Activated CD8-positive, alpha-beta memory T cell treated with anti-CD3 and anti-CD28 coated beads, Interleukin-2, amount 50 U/mL, for 48 hours (primary cell): ENCODE measurements at regions not wholly inside any gene's neighbourhood (a gene's known extent, or its start where the extent isn't known, plus 50 kb on each side); places are given as distances from the start of the nearest gene placed in this dataset.

ENCODE experiments used
- DNase-seq: peaks from one replicate; pipeline ENCODE4 v3.0.0-alpha.2; 2020

- DNase-seq: no peak
Measured at GRCh38 chr20:62545901-62546525, 70.2 kb upstream of the GATA5 start.

- no peak for DNase-seq
Measured at GRCh38 chr20:62546606-62547005, 70.8 kb upstream of the GATA5 start.

- no peak for DNase-seq
Measured at GRCh38 chr20:62547364-62547763, 71.6 kb upstream of the GATA5 start.

- DNase-seq: no peak
Measured at GRCh38 chr20:62548471-62548870, 72.7 kb upstream of the GATA5 start.

- no peak for DNase-seq
Measured at GRCh38 chr20:62549029-62549428, 73.2 kb upstream of the GATA5 start.

- DNase-seq: no peak
Measured at GRCh38 chr20:62549499-62550086, 73.8 kb upstream of the GATA5 start.

- DNase-seq: no peak
Measured at GRCh38 chr20:62550087-62550632, 74.4 kb upstream of the GATA5 start.

GRCh38 chr20:62551407-62552323, 75.9 kb upstream of the GATA5 start:
- DNase-seq: no peak

- DNase-seq: no peak
Measured at GRCh38 chr20:62552613-62553012, 76.8 kb upstream of the GATA5 start.

- no peak for DNase-seq
Measured at GRCh38 chr20:62553136-62553837, 77.5 kb upstream of the GATA5 start.

- no peak for DNase-seq
Measured at GRCh38 chr20:62553838-62554161, 78.0 kb upstream of the GATA5 start.

- no peak for DNase-seq
Measured at GRCh38 chr20:62554214-62554897, 78.6 kb upstream of the GATA5 start.

- no peak for DNase-seq
Measured at GRCh38 chr20:62554898-62555641, 79.3 kb upstream of the GATA5 start.

GRCh38 chr20:62555642-62556420, 80.0 kb upstream of the GATA5 start:
- no peak for DNase-seq

GRCh38 chr20:62557462-62557861, 81.7 kb upstream of the GATA5 start:
- no peak for DNase-seq

GRCh38 chr20:62557999-62558408, 82.2 kb upstream of the GATA5 start:
- DNase-seq: no peak

- no peak for DNase-seq
Measured at GRCh38 chr20:62558779-62559178, 83.0 kb upstream of the GATA5 start.

GRCh38 chr20:62560162-62560561, 82.1 kb upstream of the SLCO4A1 start:
- DNase-seq: no peak

GRCh38 chr20:62561182-62561581, 81.1 kb upstream of the SLCO4A1 start:
- DNase-seq: no peak

GRCh38 chr20:62561948-62562347, 80.4 kb upstream of the SLCO4A1 start:
- no peak for DNase-seq

GRCh38 chr20:62562831-62563230, 79.5 kb upstream of the SLCO4A1 start:
- DNase-seq: no peak
